PFSK-1 (cell line): ENCODE measurements at regions not wholly inside any gene's neighbourhood (a gene's known extent, or its start where the extent isn't known, plus 50 kb on each side); places are given as distances from the start of the nearest gene placed in this dataset.

ENCODE experiments used
- FOXP2 ChIP-seq: optimal IDR thresholded peaks from 2 replicates; pipeline ENCODE3; 2011; ENCODE audit warnings: borderline replicate concordance, control low read depth, inconsistent platforms; ENCODE audit not compliant: insufficient read depth; ENCODE audit errors: extremely low read length, extremely low read depth
- POLR2AphosphoS5 ChIP-seq: IDR thresholded peaks from 2 replicates; pipeline ENCODE4 v1.6.1; 2012; ENCODE audit warnings: low read depth, mild to moderate bottlenecking, control low read depth, low read length, moderate library complexity
- REST ChIP-seq, 2 experiments: IDR thresholded peaks; 2 replicates each; pipeline versions ENCODE4 v1.6.1 to v1.8.0; 2011 to 2012; ENCODE audit warnings: low read depth in 2 of 2, low read length in 2 of 2, control low read depth in 1 of 2, inconsistent platforms in 1 of 2, mild to moderate bottlenecking in 1 of 2, moderate library complexity in 1 of 2; ENCODE audit not compliant: insufficient read depth in 1 of 2
- SIN3A ChIP-seq: IDR thresholded peaks from 2 replicates; pipeline ENCODE4 v1.6.1; 2012; ENCODE audit warnings: mild to moderate bottlenecking, low read length, moderate library complexity, borderline replicate concordance; ENCODE audit not compliant: insufficient read depth
- TAF1 ChIP-seq: IDR thresholded peaks from 2 replicates; pipeline ENCODE4 v1.6.1; 2012; ENCODE audit warnings: low read length, control low read depth, borderline replicate concordance; ENCODE audit not compliant: insufficient read depth

GRCh38 chr4:104394406-104395167 lies 100.1 kb downstream of the CXXC4 start:
- TF ChIP-seq FOXP2 (peak; percentile 62), POLR2AphosphoS5 (no peak), TAF1 (no peak), REST (IDR thresholded peaks at IDR 0.05; ENCODE audit: insufficient read depth in 1 of 2, low read depth in 2 of 2, low read length in 2 of 2) (no peak), SIN3A (0 out of 2 replicates have a peak, but pooled peaks have one; percentile 44)

- TF ChIP-seq REST (IDR thresholded peaks at IDR 0.05; ENCODE audit: insufficient read depth in 1 of 2, low read depth in 2 of 2, low read length in 2 of 2) (no peak), TAF1 (no peak), POLR2AphosphoS5 (no peak; the same call in 1 of the 2 replicates), FOXP2 (no peak), SIN3A (no peak)
Observed at GRCh38 chr4:104393655-104394324, 100.9 kb downstream of the CXXC4 start.

- TF ChIP-seq REST (IDR thresholded peaks at IDR 0.05; ENCODE audit: insufficient read depth in 1 of 2, low read depth in 2 of 2, low read length in 2 of 2) (no peak), TAF1 (no peak), POLR2AphosphoS5 (no peak), SIN3A (no peak), FOXP2 (no peak)
Observed at GRCh38 chr4:104385713-104386112, 109.0 kb downstream of the CXXC4 start.

- TF ChIP-seq FOXP2 (no peak), TAF1 (no peak), POLR2AphosphoS5 (no peak), REST (IDR thresholded peaks at IDR 0.05; ENCODE audit: insufficient read depth in 1 of 2, low read depth in 2 of 2, low read length in 2 of 2) (no peak)
Observed at GRCh38 chr4:104382961-104383360, 111.7 kb downstream of the CXXC4 start.

- no peak for TF ChIP-seq POLR2AphosphoS5
- TF ChIP-seq SIN3A: no peak
- TF ChIP-seq TAF1: no peak
- TF ChIP-seq FOXP2: no peak
Observed at GRCh38 chr4:104381729-104382128, 113.0 kb downstream of the CXXC4 start.
